OCI-LY3 (cell line): ENCODE measurements at regions not wholly inside any gene's neighbourhood (a gene's known extent, or its start where the extent isn't known, plus 50 kb on each side); places are given as distances from the start of the nearest gene placed in this dataset.

Experiments used
- EZH2phosphoT487 ChIP-seq: fragments of 200-600 bp; shearing (Covaris generic); IDR thresholded peaks from 2 replicates; pipeline ENCODE4 v1.6.1; 2018; ENCODE audit warnings: antibody characterized with exemption, mixed run types, low read depth
- TF ChIP-seq, protein P1 (sequence below): fragments of 200-600, 300-600 bp; sonication (generic); IDR thresholded peaks from 2 replicates; pipeline ENCODE4 v1.5.1; 2014; ENCODE audit warnings: antibody characterized with exemption, low read length, low read depth

DNA sequence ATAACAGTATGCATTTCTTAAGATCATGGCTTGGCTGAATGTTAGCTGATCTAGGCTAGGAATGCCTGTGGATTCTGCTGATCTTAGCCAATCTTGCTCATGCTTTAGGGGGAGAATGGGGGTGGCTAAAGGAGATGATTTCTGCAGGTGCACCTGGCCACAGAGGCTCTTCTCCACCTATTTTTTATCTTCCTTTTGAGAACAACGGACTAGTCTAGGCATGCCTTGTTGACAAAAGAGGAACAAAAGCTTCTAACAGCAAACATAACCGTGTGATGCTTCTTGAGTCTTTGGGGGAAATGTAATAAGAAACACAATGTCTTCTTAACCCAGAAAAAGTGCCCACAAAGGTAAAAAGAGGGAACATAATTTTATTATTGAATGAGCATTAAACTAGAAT is 743.5 kb downstream of the ARAP2 start:
- TF ChIP-seq, protein P1, sequence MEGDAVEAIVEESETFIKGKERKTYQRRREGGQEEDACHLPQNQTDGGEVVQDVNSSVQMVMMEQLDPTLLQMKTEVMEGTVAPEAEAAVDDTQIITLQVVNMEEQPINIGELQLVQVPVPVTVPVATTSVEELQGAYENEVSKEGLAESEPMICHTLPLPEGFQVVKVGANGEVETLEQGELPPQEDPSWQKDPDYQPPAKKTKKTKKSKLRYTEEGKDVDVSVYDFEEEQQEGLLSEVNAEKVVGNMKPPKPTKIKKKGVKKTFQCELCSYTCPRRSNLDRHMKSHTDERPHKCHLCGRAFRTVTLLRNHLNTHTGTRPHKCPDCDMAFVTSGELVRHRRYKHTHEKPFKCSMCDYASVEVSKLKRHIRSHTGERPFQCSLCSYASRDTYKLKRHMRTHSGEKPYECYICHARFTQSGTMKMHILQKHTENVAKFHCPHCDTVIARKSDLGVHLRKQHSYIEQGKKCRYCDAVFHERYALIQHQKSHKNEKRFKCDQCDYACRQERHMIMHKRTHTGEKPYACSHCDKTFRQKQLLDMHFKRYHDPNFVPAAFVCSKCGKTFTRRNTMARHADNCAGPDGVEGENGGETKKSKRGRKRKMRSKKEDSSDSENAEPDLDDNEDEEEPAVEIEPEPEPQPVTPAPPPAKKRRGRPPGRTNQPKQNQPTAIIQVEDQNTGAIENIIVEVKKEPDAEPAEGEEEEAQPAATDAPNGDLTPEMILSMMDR: no peak
- no peak for TF ChIP-seq EZH2phosphoT487
